SU-DHL-6 (cell line): ENCODE measurements at regions not wholly inside any gene's neighbourhood (a gene's known extent, or its start where the extent isn't known, plus 50 kb on each side); places are given as distances from the start of the nearest gene placed in this dataset.

Experiments
- EZH2phosphoT487 ChIP-seq: fragments of 200-600 bp; sonication (generic), shearing (Covaris generic); conservative IDR thresholded peaks from 2 replicates; pipeline ENCODE4 v1.6.1; 2018; ENCODE audit warnings: mild to moderate bottlenecking, antibody characterized with exemption, low read length, moderate library complexity, mixed read lengths
- TF ChIP-seq, protein P1 (sequence below): fragments of 200-600 bp; sonication (generic); IDR thresholded peaks from one replicate; pipeline ENCODE4 v1.5.1; 2017; ENCODE audit warnings: antibody characterized with exemption, mild to moderate bottlenecking, low read length, moderate library complexity; ENCODE audit not compliant: insufficient read depth, poor library complexity, severe bottlenecking

DNA sequence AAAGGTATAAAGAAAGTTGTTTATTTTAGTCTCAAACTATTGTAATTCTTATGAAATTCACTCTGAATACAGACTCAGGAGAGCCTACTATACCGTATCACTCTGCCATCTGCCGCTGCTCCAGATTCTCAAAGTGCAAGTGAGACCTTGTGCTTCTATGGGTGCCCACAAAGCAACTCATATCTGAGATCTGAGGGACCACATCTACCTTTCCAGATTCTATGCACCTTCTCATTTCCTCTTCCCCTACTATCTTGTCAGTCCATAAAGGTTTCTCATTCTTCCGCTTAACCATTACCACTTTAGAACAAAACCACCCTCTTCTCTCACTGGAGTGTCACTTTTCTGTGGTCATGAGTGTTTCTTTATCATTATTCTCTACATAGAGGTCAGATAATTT lies 1236.9 kb downstream of the DIAPH3 start:
- TF ChIP-seq, protein P1, sequence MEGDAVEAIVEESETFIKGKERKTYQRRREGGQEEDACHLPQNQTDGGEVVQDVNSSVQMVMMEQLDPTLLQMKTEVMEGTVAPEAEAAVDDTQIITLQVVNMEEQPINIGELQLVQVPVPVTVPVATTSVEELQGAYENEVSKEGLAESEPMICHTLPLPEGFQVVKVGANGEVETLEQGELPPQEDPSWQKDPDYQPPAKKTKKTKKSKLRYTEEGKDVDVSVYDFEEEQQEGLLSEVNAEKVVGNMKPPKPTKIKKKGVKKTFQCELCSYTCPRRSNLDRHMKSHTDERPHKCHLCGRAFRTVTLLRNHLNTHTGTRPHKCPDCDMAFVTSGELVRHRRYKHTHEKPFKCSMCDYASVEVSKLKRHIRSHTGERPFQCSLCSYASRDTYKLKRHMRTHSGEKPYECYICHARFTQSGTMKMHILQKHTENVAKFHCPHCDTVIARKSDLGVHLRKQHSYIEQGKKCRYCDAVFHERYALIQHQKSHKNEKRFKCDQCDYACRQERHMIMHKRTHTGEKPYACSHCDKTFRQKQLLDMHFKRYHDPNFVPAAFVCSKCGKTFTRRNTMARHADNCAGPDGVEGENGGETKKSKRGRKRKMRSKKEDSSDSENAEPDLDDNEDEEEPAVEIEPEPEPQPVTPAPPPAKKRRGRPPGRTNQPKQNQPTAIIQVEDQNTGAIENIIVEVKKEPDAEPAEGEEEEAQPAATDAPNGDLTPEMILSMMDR = no peak
- TF ChIP-seq EZH2phosphoT487 = no peak
